Mammary epithelial cell (primary cell): ENCODE measurements at regions not wholly inside any gene's neighbourhood (a gene's known extent, or its start where the extent isn't known, plus 50 kb on each side); places are given as distances from the start of the nearest gene placed in this dataset.

Experiments used
- CTCF ChIP-seq, 2 donors: IDR thresholded peaks in 1 of 2; conservative IDR thresholded peaks in 1 of 2; 2 replicates each; pipeline ENCODE4 v1.5.1; 2011 to 2012; ENCODE audit warnings: inconsistent platforms in 2 of 2, low read length in 2 of 2, mild to moderate bottlenecking in 2 of 2, control low read depth in 1 of 2, low read depth in 1 of 2; ENCODE audit not compliant: insufficient read depth in 1 of 2; ENCODE audit errors: extremely low read depth in 1 of 2
- EZH2 ChIP-seq: IDR thresholded peaks from 2 replicates; pipeline ENCODE4 v1.6.1; 2012; ENCODE audit warnings: low read length, inconsistent platforms, borderline replicate concordance

- TF ChIP-seq CTCF (conservative IDR thresholded peaks at IDR 0.05 in 1 of 2, IDR thresholded peaks at IDR 0.05 in 1 of 2; ENCODE audit: extremely low read depth in 1 of 2, insufficient read depth in 1 of 2, low read depth in 1 of 2, low read length in 2 of 2) (no peak), EZH2 (no peak)
These were observed 692.4 kb downstream of the FAT4 start for GRCh38 chr4:126007142-126007541.
